NB4 (cell line): ENCODE measurements at regions not wholly inside any gene's neighbourhood (a gene's known extent, or its start where the extent isn't known, plus 50 kb on each side); places are given as distances from the start of the nearest gene placed in this dataset.

Source experiments
- DNase-seq: peaks from one replicate; pipeline ENCODE4 v3.0.0; 2010; ENCODE audit warnings: low read depth
- H3K4me3 ChIP-seq: one replicate; pipeline ENCODE4 v1.5.1; 2011; ENCODE audit warnings: mild to moderate bottlenecking, low read depth, low read length, moderate library complexity
- CTCF ChIP-seq: IDR thresholded peaks from one replicate; pipeline ENCODE4 v1.5.1; 2012; ENCODE audit warnings: low read depth, low read length
- MAX ChIP-seq: IDR thresholded peaks from 2 replicates; pipeline ENCODE4 v1.6.1; 2011; ENCODE audit warnings: low read depth, low read length
- MYC ChIP-seq: IDR thresholded peaks from 2 replicates; pipeline ENCODE4 v1.6.1; 2011; ENCODE audit warnings: low read depth, low read length
- POLR2A ChIP-seq: IDR thresholded peaks from 2 replicates; pipeline ENCODE4 v1.6.1; 2011; ENCODE audit warnings: mild to moderate bottlenecking; ENCODE audit not compliant: insufficient read length; ENCODE audit errors: extremely low read depth

GRCh38 chr4:127344071-127344470 is 288.7 kb upstream of the INTU start:
- no peak overlapping the region for H3K4me3 ChIP-seq
- TF ChIP-seq POLR2A (no peak), MAX (no peak), CTCF (no peak), MYC (no peak)
- no peak for DNase-seq

- no peak for DNase-seq
- no peak for TF ChIP-seq MYC
- no peak for TF ChIP-seq CTCF
- TF ChIP-seq MAX, result no peak
- TF ChIP-seq POLR2A, result no peak
- no peak overlapping the region for H3K4me3 ChIP-seq
Observed at GRCh38 chr4:127347936-127348335, 284.8 kb upstream of the INTU start.

- no peak overlapping the region for H3K4me3 ChIP-seq
- peak; percentile 4 for DNase-seq
- TF ChIP-seq CTCF (no peak), POLR2A (no peak), MYC (no peak), MAX (no peak)
Observed at GRCh38 chr4:127352220-127353113, 280.3 kb upstream of the INTU start.

- no peak overlapping the region for H3K4me3 ChIP-seq
- no peak for DNase-seq
- no peak for TF ChIP-seq MYC
- TF ChIP-seq CTCF, result no peak
- no peak for TF ChIP-seq MAX
- TF ChIP-seq POLR2A, result no peak
Observed at GRCh38 chr4:127355743-127356142, 277.0 kb upstream of the INTU start.

GRCh38 chr4:127357765-127358164 is 275.0 kb upstream of the INTU start:
- no peak overlapping the region for H3K4me3 ChIP-seq
- no peak for TF ChIP-seq MYC
- no peak for TF ChIP-seq POLR2A
- no peak for DNase-seq

- TF ChIP-seq MYC (no peak), POLR2A (no peak), CTCF (no peak), MAX (no peak)
- no peak overlapping the region for H3K4me3 ChIP-seq
- DNase-seq, result no peak
Observed at GRCh38 chr4:127362686-127363085, 270.1 kb upstream of the INTU start.
